ENCODE measurements at regions not wholly inside any gene's neighbourhood (a gene's known extent, or its start where the extent isn't known, plus 50 kb on each side); places are given as distances from the start of the nearest gene placed in this dataset.

GRCh38 chr13:21319869-21320641 is 139.0 kb downstream of the ZDHHC20 start:
- DNase-seq: no peak

GRCh38 chr13:21320642-21321034 is 138.5 kb downstream of the ZDHHC20 start:
- DNase-seq: no peak

DNA sequence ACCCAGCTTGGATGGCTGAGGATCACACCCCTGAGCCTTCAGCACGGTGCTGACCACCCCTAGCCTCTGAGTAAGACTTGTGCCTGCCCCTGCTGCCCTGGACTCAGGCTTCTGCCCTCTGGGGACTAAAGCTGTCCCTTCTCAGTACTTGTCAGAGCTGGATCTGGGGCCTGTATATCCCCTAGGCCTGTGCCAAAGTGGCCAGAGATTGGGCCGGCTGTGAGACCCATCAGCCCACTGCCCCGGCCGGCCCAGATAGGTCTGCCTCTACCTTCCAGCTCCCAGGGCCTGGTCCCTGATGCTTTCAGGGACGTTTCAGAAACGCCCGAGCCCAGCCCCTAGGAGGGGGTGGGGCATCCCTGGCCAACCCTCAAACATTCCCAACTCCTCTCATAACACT is 137.8 kb downstream of the ZDHHC20 start:
- no peak for DNase-seq

DNA sequence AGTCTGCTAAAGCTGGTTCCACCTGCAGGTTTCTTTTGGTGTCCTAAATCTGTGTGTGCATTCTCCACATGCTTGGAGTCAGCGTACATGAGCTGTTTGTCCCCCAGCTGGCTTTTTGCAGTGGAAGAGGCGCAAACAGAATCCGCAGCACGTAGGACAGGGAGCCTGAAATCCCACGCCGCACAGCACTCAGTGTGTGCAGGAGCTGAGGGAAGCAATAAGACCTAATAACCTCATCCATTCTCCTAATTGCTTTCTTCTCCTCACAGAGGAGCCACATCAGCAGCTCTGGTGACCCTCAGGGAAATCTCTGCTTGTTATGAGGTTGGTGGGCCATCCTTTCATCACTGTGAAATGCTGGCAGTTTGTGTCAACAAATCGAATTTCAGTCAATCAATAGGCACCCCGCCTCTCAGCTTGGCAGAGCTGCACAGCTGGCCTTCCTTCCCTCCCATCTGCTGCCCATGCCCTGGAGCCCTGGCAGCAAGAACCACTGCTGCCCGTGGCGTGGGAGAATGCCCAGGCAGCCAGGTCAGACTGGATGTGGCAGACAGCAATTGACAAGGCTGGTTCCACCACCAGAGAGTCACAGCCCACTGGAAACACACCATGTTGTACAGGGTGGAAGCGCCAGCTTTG is 136.7 kb downstream of the ZDHHC20 start:
- DNase-seq: no peak

Measured in suppressor macrophage treated with lipopolysaccharide for 4 hours (primary cell).